ENCODE measurements at regions not wholly inside any gene's neighbourhood (a gene's known extent, or its start where the extent isn't known, plus 50 kb on each side); places are given as distances from the start of the nearest gene placed in this dataset.

- DNase-seq: peak in 2 of 3 donors; percentile 22 to 29
These were observed 175.4 kb downstream of the DLEU7 start for GRCh38 chr13:50668049-50668448.

DNA sequence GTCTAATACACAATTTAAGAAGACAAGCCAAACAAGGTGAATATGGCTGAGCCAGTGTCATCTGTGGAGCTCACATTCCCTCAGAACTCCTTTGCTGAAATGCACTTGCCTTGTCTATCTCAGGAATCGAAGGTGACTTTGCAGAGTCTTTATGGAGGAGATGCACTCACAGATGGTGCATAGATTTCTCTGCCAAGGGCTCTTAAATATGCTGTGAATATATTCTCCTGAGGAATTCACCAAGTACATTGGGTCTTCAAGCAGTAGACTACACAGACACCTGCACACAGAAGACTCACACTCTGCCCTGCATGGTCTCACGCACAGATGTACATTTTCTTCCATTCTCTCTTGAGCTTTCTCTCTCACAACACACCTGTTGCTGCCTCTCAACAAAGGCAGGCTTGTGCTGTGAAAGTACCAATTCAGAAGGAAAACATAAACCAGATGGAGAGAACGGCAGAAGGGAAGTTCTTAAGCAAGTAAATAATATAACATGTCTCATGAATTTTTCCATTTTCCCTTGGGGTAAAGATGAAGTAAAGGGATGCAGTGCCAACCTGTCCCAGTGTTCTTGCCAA is 174.7 kb downstream of the DLEU7 start:
- DNase-seq: no peak

DNA sequence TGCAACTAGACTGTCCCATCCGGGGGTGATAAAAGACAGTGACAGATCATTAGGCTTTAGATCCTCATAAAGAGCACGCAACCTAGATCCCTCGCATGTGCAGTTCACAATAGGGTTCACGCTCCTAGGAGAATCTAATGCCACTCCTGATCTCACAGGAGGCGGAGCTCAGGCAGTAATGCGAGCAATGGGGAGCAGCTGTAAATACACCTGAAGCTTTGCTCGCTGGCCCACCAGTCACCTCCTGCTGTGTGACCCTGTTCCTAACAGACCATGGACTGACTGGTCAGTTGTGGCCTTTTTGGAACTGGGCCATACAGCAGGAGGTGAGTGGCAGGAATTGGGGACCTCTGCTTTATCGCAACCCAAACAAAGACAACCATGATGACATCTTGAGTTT is 173.2 kb downstream of the DLEU7 start:
- DNase-seq: no peak

- no peak for DNase-seq
These were observed 172.5 kb downstream of the DLEU7 start for GRCh38 chr13:50670847-50671496.

- no peak for DNase-seq
These were observed 172.0 kb downstream of the DLEU7 start for GRCh38 chr13:50671497-50671850.

GRCh38 chr13:50672025-50672424 is 171.5 kb downstream of the DLEU7 start:
- DNase-seq: peak; percentile 59 to 68 (median 62)

GRCh38 chr13:50675651-50676050 is 167.8 kb downstream of the DLEU7 start:
- peak in 2 of 3 donors; percentile 35 to 37 for DNase-seq

- DNase-seq: peak; percentile 37 to 67 (median 64)
These were observed 166.9 kb downstream of the DLEU7 start for GRCh38 chr13:50676602-50677001.

- no peak for DNase-seq
These were observed 166.2 kb downstream of the DLEU7 start for GRCh38 chr13:50677258-50677657.

DNA sequence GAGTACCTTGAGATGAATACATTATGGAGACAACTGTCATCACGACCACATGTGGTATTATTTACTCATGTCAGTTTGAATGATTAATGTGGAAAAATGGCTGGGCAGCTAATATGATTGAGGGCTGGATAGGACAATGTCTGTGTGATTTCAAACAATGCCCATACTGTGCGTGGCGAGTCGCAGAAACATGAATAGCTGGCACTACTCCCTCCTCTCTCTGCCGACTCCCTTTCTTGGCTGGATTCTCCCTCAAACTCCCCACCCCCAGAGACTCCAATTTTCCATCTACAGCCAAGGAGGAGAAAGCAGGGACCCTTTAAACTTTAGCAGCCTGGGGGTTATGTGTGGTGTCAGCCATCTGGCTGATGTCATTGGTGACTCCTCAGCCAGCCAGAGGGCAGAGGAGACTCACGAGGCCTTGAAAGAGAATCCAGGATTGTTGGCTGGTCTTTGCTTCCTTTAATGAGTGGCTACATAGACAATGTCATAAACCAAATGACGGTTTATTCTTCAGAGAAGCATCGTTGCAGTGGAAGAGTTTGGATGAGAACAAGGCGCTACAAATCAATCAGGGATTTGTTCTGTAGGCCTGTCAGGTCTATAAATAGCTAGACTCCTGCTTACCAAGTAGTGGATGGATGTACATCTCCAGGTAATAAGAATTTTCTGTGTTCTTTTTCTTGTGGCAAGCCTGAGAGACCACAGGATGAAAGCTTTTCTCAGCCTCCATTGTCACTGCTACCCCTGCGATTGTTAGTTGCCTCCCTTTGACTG is 165.6 kb downstream of the DLEU7 start:
- DNase-seq: no peak

GRCh38 chr13:50678464-50679162 is 164.9 kb downstream of the DLEU7 start:
- peak in 1 of 3 donors; percentile 3 for DNase-seq

GRCh38 chr13:50679321-50679720 is 164.2 kb downstream of the DLEU7 start:
- no peak for DNase-seq

DNA sequence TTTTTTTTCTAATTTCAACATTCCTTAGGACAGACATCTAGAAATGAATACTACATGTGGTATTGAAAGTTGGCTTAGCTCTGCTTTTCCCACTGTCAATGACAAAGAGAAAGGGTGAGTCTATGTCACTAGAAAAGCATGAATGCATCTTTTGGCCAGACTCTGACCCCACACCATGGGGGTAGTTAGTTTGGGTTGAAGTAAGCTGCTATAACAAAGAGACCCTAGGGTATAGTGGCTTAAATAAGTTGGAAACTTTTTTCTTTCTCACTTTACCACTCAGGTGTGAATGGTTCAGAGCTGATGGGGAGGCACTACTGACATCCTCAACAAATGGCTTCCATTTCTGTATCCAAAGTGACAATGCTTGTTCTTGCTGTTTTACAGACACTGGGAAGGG is 161.5 kb downstream of the DLEU7 start:
- no peak for DNase-seq

GRCh38 chr13:50682966-50683365 is 160.5 kb downstream of the DLEU7 start:
- no peak for DNase-seq

DNA sequence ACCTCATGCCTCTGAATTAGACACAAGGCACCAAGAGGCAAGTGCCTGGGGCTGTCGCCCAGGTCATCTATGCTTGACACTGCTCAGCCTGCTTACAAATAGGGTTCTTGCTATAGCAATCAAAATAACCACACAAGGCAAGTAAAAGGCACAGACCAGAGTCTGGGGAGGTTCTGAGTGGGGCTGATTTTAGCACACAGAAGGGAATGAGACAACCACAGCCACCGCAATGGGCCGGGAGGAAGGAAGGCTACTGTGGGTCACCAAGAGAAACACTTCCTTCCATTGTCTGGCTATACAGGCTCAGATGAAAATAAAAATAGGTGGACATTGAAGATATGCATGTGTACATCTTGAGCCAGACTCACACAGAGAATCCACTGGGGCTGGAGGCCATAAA is 159.1 kb downstream of the DLEU7 start:
- peak; percentile 24 to 35 (median 25) for DNase-seq

DNA sequence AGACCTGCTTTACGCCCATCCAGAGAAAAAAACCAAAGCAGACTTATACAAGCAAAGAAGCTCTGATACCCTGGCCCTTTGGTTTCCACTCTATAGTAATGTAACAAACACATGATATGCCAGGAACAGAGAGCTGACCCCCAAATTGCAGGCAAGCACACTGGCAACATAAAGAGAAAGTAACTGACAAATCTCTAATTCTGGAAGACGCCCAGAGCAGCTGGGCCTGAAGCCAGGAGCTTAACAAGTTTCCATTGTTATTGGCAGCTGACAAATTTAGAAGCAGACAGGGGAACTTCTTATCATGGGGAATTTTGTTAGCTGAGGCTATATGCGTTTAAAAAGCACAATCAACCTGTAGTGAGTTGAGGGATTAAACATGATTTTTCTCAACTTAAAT is 158.0 kb downstream of the DLEU7 start:
- DNase-seq: peak; percentile 45 to 64 (median 59)

- no peak for DNase-seq
These were observed 157.5 kb downstream of the DLEU7 start for GRCh38 chr13:50685956-50686355.

GRCh38 chr13:50686551-50686950 is 156.9 kb downstream of the DLEU7 start:
- no peak for DNase-seq

DNA sequence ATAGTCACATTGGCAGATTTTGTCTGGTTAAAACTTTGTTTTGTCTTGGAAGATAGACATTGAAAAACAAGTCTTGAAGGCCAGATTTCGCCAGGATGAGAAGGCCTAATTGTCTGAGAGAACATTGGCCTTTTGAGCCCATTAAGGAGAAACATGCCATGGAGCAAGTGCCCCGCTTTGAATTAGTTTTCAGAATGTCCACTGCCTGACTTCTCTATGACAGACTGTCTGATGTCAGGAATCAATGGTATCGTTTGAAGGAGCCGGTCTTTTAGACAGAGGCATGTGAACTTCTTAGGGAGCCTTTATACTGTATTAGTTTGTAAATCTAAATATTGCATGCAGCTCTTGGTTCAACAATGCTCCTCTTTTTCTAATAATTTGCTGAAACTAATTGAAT is 155.9 kb downstream of the DLEU7 start:
- DNase-seq: no peak

GRCh38 chr13:50690006-50690405 is 153.5 kb downstream of the DLEU7 start:
- no peak for DNase-seq

DNA sequence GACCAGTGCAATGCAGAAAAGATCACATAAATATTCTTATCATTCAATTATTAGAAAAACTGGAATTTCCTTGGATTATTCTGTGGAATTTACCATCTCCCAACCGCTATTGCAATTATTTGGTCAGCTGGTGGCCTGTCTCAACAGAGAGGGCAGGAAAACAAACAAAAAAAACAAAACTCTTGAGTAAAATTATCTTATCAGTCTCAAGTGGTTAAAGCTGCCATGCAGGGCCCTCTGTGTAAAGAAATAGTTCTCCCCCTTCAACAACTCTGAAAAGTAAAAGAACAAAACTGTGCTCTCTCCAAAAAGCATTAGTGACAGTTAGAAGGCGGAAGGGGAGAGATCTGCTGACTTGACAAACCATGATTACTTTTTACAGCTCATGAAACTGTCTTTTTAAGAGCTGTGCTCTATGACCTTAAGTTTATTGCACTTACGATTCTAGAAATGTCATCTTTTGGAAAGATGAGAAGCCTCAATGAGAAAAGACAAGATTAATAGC is 152.3 kb downstream of the DLEU7 start:
- no peak for DNase-seq

DNA sequence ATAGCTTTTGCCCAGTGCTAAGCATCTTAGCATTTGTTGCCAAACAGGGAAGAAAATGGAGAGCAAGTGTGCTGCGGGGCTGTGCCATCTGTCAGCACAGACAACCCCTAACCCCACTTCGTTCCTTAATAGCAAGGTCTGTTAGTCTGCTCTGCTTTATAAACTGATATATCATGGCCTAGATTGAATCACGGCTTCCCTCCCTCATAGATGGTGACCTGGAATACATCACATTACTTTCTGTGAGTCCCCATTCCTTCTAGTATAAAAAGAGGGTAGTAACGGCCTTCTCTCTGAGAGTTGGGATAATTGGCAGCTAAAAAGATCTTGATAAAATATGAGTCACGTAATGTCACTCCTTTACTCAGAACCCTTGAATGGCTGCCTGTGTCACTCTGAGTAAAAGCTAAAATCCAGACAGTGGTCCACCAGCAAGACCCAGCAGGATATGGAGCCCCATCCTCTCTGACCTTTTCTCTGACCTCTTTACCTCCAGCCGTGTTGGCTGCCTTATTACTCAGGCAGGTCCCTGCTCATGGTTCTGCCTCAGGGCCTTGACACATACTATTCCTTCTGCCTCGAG is 151.7 kb downstream of the DLEU7 start:
- DNase-seq: no peak

DNA sequence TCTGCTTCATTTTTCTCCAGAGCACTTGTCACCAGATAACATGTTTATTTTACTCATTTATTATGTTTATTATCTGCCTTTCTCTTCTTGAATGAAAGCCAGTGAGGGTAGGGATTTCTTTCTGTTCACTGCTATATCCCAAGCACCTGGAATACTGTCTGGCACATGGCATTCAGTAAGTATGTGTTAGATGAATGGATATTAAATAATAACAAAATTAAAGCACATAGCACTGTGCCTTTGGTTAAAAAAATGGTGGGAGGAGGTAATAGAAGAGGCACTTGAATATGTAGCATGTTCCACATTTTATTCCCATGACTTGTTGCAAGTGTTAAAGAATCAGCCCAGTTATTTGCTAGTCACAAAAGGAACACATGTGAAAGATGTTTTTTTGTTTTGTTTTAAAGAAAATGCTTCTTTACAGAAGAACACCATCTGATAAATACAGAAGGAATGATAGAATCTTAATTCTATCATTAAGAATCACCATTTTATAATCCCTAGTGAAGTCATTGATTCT is 151.0 kb downstream of the DLEU7 start:
- no peak for DNase-seq
